Gastrocnemius medialis (tissue), 4 donors: ENCODE measurements at regions not wholly inside any gene's neighbourhood (a gene's known extent, or its start where the extent isn't known, plus 50 kb on each side); places are given as distances from the start of the nearest gene placed in this dataset.

Experiments used
- ATAC-seq, 2 donors: fragments of 150-250 bp; one replicate each; pipeline ENCODE4 v1.9.1; 2016
- DNase-seq, 2 donors: peaks; one replicate each; pipeline ENCODE4 v3.0.0-alpha.2; 2019
- H3K27ac ChIP-seq, 4 donors: fragments of 200-600 bp; sonication (generic); 1 replicate in 1 of 4; 2 replicates in 3 of 4; pipeline ENCODE4 v1.5.1; 2016 to 2018; ENCODE audit warnings: mild to moderate bottlenecking in 2 of 4, moderate library complexity in 1 of 4
- H3K27me3 ChIP-seq, 3 donors: fragments of 200-600 bp; sonication (generic) in 2 of 3; 1 replicate in 1 of 3; 2 replicates in 2 of 3; pipeline versions ENCODE4 v1.5.1 to v1.6.0; 2016 to 2019; ENCODE audit warnings: mild to moderate bottlenecking in 1 of 3, moderate library complexity in 1 of 3
- H3K36me3 ChIP-seq, 2 donors: fragments of 200-600 bp; sonication (generic) in 1 of 2; one replicate each; pipeline ENCODE4 v1.5.1; 2017 to 2018
- H3K4me1 ChIP-seq, 2 donors: fragments of 200-600 bp; sonication (generic) in 1 of 2; one replicate each; pipeline ENCODE4 v1.5.1; 2016 to 2017; ENCODE audit warnings: mild to moderate bottlenecking in 2 of 2
- H3K4me3 ChIP-seq, 4 donors: fragments of 200-600 bp; sonication (generic) in 3 of 4; 1 replicate in 1 of 4; 2 replicates in 3 of 4; pipeline ENCODE4 v1.5.1; 2016 to 2019; ENCODE audit warnings: mild to moderate bottlenecking in 2 of 4
- H3K9me3 ChIP-seq, 3 donors: fragments of 200-600 bp; sonication (generic) in 2 of 3; 1 replicate in 1 of 3; 2 replicates in 2 of 3; pipeline ENCODE4 v1.5.1; 2016 to 2019
- POLR2A ChIP-seq, 2 donors: fragments of 450-650 bp; IDR thresholded peaks; one replicate each; pipeline ENCODE4 v1.6.1; 2017; ENCODE audit warnings: antibody characterized with exemption in 2 of 2, mild to moderate bottlenecking in 2 of 2, moderate library complexity in 2 of 2
- in situ Hi-C, 4 donors: fragments of 200-750 bp; cut with MboI; loops; one replicate each; pipeline versions ENCODE4 v1.15.0 to v1.8.0; 2017; ENCODE audit warnings: low sequenced_read_pairs in 4 of 4
- intact Hi-C: fragments of 100-400 bp; cut with DNase I; formaldehyde crosslinking; loops from one replicate; pipeline ENCODE4 v1.15.1; 2023; ENCODE audit warnings: low total_unique reads
- TF ChIP-seq, protein P1 (sequence below), 5 experiments: fragments of 450-650 bp in 3 of 5; fragments of 200-600 bp in 2 of 5; sonication (generic) in 2 of 5; IDR thresholded peaks in 4 of 5; conservative IDR thresholded peaks in 1 of 5; 1 replicate in 4 of 5; 2 replicates in 1 of 5; pipeline ENCODE4 v1.5.1; 2016 to 2019; ENCODE audit warnings: antibody characterized with exemption in 5 of 5, mild to moderate bottlenecking in 3 of 5, moderate library complexity in 3 of 5

- Histone ChIP-seq H3K36me3 (no peaks in the 10 kb centered on the region), H3K27ac (no peak overlapping the region), H3K4me1 (no peaks in the 10 kb centered on the region), H3K4me3 (no peak overlapping the region), H3K9me3 (no peaks in the 10 kb centered on the region), H3K27me3 (no peaks in the 10 kb centered on the region)
- no peak for TF ChIP-seq POLR2A (IDR thresholded peaks at IDR 0.05)
- TF ChIP-seq, protein P1, sequence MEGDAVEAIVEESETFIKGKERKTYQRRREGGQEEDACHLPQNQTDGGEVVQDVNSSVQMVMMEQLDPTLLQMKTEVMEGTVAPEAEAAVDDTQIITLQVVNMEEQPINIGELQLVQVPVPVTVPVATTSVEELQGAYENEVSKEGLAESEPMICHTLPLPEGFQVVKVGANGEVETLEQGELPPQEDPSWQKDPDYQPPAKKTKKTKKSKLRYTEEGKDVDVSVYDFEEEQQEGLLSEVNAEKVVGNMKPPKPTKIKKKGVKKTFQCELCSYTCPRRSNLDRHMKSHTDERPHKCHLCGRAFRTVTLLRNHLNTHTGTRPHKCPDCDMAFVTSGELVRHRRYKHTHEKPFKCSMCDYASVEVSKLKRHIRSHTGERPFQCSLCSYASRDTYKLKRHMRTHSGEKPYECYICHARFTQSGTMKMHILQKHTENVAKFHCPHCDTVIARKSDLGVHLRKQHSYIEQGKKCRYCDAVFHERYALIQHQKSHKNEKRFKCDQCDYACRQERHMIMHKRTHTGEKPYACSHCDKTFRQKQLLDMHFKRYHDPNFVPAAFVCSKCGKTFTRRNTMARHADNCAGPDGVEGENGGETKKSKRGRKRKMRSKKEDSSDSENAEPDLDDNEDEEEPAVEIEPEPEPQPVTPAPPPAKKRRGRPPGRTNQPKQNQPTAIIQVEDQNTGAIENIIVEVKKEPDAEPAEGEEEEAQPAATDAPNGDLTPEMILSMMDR (IDR thresholded peaks at IDR 0.05 in 4 of 5, conservative IDR thresholded peaks at IDR 0.05 in 1 of 5), result no peak
- no peak for DNase-seq
- ATAC-seq, result no peak
- in situ Hi-C loops (no loop called here), intact Hi-C loops (no loop called here)
These were observed 990.4 kb downstream of the GBE1 start for GRCh38 chr3:80771085-80771484.

DNA sequence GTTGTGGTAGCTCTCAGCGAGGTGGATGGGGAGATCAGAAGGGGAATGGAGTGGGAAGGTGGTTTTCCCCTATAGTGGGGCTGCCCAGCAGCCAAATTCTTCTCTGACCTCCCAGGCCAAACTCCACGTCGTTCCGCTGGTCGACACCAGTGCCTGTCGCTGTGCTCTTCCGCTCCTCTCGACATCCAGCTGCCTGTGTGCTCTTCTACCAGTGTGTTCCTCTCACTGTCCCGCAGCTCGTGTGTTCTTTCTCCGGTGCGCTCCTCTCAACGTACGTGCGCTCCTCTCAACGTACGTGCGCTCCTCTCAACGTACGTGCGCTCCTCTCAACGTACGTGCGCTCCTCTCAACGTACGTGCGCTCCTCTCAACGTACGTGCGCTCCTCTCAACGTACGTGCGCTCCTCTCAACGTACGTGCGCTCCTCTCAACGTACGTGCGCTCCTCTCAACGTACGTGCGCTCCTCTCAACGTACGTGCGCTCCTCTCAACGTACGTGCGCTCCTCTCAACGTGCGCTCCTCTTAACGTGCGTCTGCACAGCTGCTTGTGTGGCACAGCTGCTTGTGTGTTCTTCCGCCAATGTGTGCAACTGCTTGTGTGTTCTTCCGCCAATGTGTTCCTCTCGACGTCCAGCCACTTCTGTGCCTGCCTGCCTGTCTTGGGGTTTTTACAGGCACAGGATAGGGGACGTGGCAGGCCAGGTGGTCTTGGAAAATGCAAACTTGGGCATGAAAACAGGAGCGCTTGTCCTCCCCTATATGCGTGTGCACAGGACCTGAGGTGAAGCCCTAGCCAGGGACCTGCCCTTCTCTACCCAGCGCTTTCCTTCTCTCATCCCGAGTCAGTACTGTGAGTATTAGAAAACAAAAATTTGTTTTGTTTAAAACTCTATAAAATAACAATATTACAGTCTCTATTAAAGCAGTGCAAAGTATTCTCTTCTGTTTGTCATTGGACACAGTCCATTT, 991.1 kb downstream of the GBE1 start:
- no peaks in the 10 kb centered on the region for H3K27me3 ChIP-seq
- TF ChIP-seq, protein P1 (IDR thresholded peaks at IDR 0.05 in 4 of 5, conservative IDR thresholded peaks at IDR 0.05 in 1 of 5), result no peak
- TF ChIP-seq POLR2A (IDR thresholded peaks at IDR 0.05), result no peak
- in situ Hi-C loops, result no loop called here

GRCh38 chr3:80769683-80770082, 991.8 kb downstream of the GBE1 start:
- no peak overlapping the region for H3K4me3 ChIP-seq
- no peaks in the 10 kb centered on the region for H3K4me1 ChIP-seq
- in situ Hi-C loops, result no loop called here
- intact Hi-C loops, result no loop called here
- ATAC-seq (no peak), DNase-seq (no peak)
- no peaks in the 10 kb centered on the region for H3K36me3 ChIP-seq
- no peaks in the 10 kb centered on the region for H3K27me3 ChIP-seq
- H3K9me3 ChIP-seq, result no peaks in the 10 kb centered on the region
- TF ChIP-seq, protein P1 (IDR thresholded peaks at IDR 0.05 in 4 of 5, conservative IDR thresholded peaks at IDR 0.05 in 1 of 5), result no peak
- TF ChIP-seq POLR2A (IDR thresholded peaks at IDR 0.05), result no peak
- H3K27ac ChIP-seq, result no peak overlapping the region

More for the DNA sequence above, 991.1 kb downstream of the GBE1 start:
- intact Hi-C loops, result no loop called here
- Histone ChIP-seq H3K4me1 (no peaks in the 10 kb centered on the region), H3K4me3 (no peak overlapping the region), H3K27ac (no peak overlapping the region), H3K36me3 (no peaks in the 10 kb centered on the region), H3K9me3 (no peaks in the 10 kb centered on the region)
- ATAC-seq, result no peak
- DNase-seq, result no peak

GRCh38 chr3:80767604-80768003, 993.8 kb downstream of the GBE1 start:
- Histone ChIP-seq H3K36me3 (no peaks in the 10 kb centered on the region), H3K4me1 (no peaks in the 10 kb centered on the region), H3K27me3 (no peaks in the 10 kb centered on the region), H3K27ac (no peak overlapping the region), H3K9me3 (no peaks in the 10 kb centered on the region), H3K4me3 (no peak overlapping the region)
- no peak for DNase-seq
- no peak for TF ChIP-seq POLR2A (IDR thresholded peaks at IDR 0.05)
- TF ChIP-seq, protein P1 (IDR thresholded peaks at IDR 0.05 in 4 of 5, conservative IDR thresholded peaks at IDR 0.05 in 1 of 5), result no peak
- intact Hi-C loops, result no loop called here
- ATAC-seq, result no peak
- in situ Hi-C loops, result no loop called here
